ENCODE measurements at regions not wholly inside any gene's neighbourhood (a gene's known extent, or its start where the extent isn't known, plus 50 kb on each side); places are given as distances from the start of the nearest gene placed in this dataset.
"Not testable (repeated sequence)": the region's sequence is repeated elsewhere in the genome, so short reads cannot be mapped to it uniquely, and the experiment has no call there.

GRCh38 chr1:200487650-200488049 lies 77.8 kb upstream of the ZNF281 start:
- no peak overlapping the region for H3K4me3 ChIP-seq (ENCODE audit: low read depth, low read length)
- in situ Hi-C loops (cut with HindIII; ENCODE audit: low sequenced_read_pairs), result no loop called here
- no peak for TF ChIP-seq CTCF (IDR thresholded peaks at IDR 0.05; ENCODE audit: low read depth, low read length, missing control alignments)
- DNase-seq (ENCODE audit: low read depth), result no peak

GRCh38 chr1:200486634-200487033 lies 76.8 kb upstream of the ZNF281 start:
- DNase-seq (ENCODE audit: low read depth), result no peak
- in situ Hi-C loops (cut with HindIII; ENCODE audit: low sequenced_read_pairs), result no loop called here
- no peak for TF ChIP-seq CTCF (IDR thresholded peaks at IDR 0.05; ENCODE audit: low read depth, low read length, missing control alignments)

GRCh38 chr1:200484438-200484946 lies 74.7 kb upstream of the ZNF281 start:
- in situ Hi-C loops (cut with HindIII; ENCODE audit: low sequenced_read_pairs); DNase-seq (ENCODE audit: low read depth); H3K4me3 ChIP-seq (ENCODE audit: low read depth, low read length): not testable (repeated sequence)

More at GRCh38 chr1:200486634-200487033, 76.8 kb upstream of the ZNF281 start:
- no peak overlapping the region for H3K4me3 ChIP-seq (ENCODE audit: low read depth, low read length)

GRCh38 chr1:200483491-200484143 lies 73.8 kb upstream of the ZNF281 start:
- no peak overlapping the region for H3K4me3 ChIP-seq (ENCODE audit: low read depth, low read length)
- in situ Hi-C loops (cut with HindIII; ENCODE audit: low sequenced_read_pairs), result no loop called here
- peak; percentile 96 for DNase-seq (ENCODE audit: low read depth)
- no peak for TF ChIP-seq CTCF (IDR thresholded peaks at IDR 0.05; ENCODE audit: low read depth, low read length, missing control alignments)

- no peak for TF ChIP-seq CTCF (IDR thresholded peaks at IDR 0.05; ENCODE audit: low read depth, low read length, missing control alignments)
- no peak for DNase-seq (ENCODE audit: low read depth)
- in situ Hi-C loops (cut with HindIII; ENCODE audit: low sequenced_read_pairs), result no loop called here
- H3K4me3 ChIP-seq (ENCODE audit: low read depth, low read length), result no peak overlapping the region
These were observed 71.1 kb upstream of the ZNF281 start for GRCh38 chr1:200480964-200481363.

GRCh38 chr1:200479816-200480215 lies 70.0 kb upstream of the ZNF281 start:
- H3K4me3 ChIP-seq (ENCODE audit: low read depth, low read length), result no peak overlapping the region
- TF ChIP-seq CTCF (IDR thresholded peaks at IDR 0.05; ENCODE audit: low read depth, low read length, missing control alignments), result no peak
- DNase-seq (ENCODE audit: low read depth), result no peak
- in situ Hi-C loops (cut with HindIII; ENCODE audit: low sequenced_read_pairs), result no loop called here

GRCh38 chr1:200478945-200479558 lies 69.2 kb upstream of the ZNF281 start:
- in situ Hi-C loops (cut with HindIII; ENCODE audit: low sequenced_read_pairs), result no loop called here
- TF ChIP-seq CTCF (IDR thresholded peaks at IDR 0.05; ENCODE audit: low read depth, low read length, missing control alignments), result no peak
- DNase-seq (ENCODE audit: low read depth), result no peak
- no peak overlapping the region for H3K4me3 ChIP-seq (ENCODE audit: low read depth, low read length)

Measured in astrocyte of the cerebellum (primary cell).